GM21447 (cell line): ENCODE measurements at regions not wholly inside any gene's neighbourhood (a gene's known extent, or its start where the extent isn't known, plus 50 kb on each side); places are given as distances from the start of the nearest gene placed in this dataset.
"Not testable (repeated sequence)": the region's sequence is repeated elsewhere in the genome, so short reads cannot be mapped to it uniquely, and the experiment has no call there.

Experiments
- ATAC-seq: cut with Tn5 transposase; IDR thresholded peaks from one replicate; pipeline ENCODE4 v1.9.1; 2021; ENCODE audit not compliant: unreplicated experiment

GRCh38 chr18:78482378-78482777 is 497.2 kb upstream of the SALL3 start:
- ATAC-seq = no peak

- ATAC-seq = no peak
Observed at GRCh38 chr18:78487649-78488048, 492.0 kb upstream of the SALL3 start.

DNA sequence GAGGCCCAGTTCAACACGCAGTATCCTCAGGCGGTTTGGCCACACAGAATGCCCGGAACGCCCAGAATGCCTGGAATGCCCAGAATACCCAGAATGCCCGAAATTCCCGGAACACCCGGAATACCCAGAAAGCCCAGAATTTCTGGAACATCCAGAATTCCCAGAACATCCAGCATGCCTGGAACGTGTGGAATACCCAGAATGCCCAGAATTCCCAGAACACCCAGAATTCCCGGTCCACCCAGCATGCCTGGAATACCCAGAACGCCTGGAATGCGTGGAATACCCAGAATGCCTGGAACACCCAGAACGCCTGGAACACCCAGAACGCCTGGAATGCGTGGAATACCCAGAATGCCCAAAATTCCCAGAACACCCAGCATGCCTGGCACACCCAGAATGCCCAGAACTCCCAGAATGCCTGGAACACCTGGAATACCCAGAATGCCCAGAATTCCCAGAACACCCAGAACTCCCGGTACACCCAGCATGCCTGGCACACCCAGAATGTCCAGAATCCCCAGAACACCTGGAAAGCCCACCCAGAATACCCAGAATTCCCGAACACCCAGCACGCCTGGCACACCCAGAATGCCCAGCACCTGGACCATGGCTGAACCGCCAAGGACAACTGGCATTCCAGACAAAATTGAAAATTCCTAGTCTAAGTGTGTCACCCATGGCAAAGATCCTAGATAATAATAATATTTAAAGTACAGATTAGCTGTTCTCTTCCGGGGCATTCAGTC is 487.4 kb upstream of the SALL3 start:
- no peak for ATAC-seq

GRCh38 chr18:78492813-78493371 is 486.7 kb upstream of the SALL3 start:
- ATAC-seq = no peak

- not testable (repeated sequence) for ATAC-seq
Observed at GRCh38 chr18:78493490-78493889, 486.1 kb upstream of the SALL3 start.

GRCh38 chr18:78494204-78495085 is 485.2 kb upstream of the SALL3 start:
- no peak for ATAC-seq

DNA sequence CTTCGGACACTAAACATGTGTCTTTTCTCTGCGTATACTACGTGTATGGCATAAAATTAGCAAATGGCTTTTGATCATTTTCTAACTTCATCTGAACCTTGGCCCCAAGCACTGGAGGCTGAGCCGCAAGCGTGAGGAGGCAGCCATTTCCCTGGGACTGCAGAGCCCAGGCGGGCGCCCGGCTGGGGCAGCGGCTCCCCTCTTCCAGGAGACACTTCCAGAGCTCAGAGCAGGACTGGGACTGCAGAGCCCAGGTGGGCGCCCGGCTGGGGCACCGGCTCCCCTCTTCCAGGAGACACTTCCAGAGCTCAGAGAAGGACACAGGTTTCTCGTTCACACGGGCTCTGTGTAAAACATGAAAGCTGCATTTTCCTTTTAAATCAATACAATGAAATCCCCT is 484.1 kb upstream of the SALL3 start:
- no peak for ATAC-seq

- no peak for ATAC-seq
Observed at GRCh38 chr18:78496079-78496478, 483.5 kb upstream of the SALL3 start.

- no peak for ATAC-seq
Observed at GRCh38 chr18:78497641-78498040, 482.0 kb upstream of the SALL3 start.

DNA sequence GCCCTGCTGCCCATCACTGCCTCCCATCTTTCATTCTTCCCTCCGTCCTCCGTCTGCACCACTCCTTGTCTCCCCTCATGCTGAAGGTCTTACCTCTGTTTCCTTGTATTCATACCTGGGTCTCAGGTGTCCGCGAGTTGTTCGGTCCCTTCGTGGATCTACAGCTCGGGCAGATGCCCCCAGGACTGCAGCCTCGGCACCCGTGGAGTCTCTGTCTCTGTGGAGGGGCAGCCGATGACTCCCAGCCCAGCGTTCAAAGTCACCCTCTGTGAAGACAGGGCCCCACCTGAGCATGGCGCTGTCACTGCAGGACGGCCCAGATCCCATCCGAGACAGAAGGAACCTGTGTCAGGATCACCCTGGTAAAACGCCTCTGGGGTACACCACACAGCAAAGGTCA is 480.0 kb upstream of the SALL3 start:
- ATAC-seq = no peak

DNA sequence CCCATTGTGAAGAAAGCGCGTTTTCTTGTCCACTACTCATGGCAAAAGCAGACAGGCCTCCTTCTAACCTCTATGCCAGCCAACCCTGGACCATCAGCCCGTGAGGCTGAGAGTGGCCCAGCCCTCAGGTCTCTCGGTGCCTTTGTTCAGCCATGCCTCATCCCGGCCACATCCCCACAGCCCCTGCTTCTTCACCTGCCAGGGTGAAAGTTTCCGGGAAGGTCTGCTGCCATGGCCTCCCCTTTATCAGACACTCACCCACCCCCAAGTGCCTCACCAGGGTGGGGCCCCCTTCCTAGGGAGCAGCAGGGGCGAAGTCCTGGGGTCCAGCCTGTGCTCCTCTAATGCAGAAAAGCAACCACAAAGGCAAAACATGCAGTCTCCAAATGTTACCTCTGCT is 478.4 kb upstream of the SALL3 start:
- ATAC-seq = no peak

DNA sequence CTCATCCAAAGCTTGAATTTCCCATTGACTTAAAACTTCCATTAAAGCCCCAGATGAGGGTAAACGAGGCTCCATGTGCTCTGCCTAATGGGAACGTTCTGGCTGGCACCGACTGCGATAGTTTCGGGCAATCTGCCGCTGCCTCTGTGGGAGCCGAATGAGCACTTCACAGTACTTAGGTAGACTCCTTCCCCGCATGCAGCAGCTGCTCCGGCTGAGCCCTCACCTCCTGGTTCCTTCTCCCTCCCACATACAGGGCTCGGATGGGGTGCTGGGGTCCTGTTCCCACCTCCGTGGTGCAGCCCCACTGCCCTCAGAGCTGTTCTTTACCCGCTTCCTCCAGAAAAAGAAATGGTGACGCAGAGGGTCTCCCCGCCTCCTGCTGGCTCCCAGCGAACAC is 476.5 kb upstream of the SALL3 start:
- no peak for ATAC-seq

DNA sequence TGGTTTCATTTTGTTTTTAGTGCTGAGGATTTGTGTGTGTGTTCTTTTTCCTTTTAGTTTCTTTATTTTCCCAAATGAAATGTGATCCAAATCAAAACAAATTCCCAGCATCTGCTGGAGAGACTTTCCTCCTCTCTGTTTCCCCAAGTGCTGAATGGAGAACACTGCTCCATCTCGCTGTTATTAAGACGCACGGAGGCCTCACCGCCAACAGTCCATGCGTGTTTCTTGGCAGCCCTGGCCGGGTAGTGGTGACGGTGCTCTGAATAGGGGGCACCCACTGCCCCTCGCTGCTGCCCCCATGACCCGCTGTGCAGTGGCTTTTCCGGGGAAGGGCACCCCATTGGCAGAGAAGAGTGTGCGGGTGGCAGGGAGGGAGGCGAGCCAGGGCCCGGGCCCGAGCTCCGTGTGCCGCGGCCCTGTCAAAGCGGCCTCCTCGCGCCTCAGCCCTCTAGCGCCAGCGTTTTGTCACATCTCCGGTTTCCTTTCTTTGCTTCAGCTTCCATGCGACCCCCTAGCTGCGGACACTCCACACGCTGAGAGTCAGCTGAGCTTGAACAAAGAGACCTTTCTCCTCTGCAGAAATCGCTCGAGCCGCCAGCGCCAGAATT is 473.7 kb upstream of the SALL3 start:
- no peak for ATAC-seq

DNA sequence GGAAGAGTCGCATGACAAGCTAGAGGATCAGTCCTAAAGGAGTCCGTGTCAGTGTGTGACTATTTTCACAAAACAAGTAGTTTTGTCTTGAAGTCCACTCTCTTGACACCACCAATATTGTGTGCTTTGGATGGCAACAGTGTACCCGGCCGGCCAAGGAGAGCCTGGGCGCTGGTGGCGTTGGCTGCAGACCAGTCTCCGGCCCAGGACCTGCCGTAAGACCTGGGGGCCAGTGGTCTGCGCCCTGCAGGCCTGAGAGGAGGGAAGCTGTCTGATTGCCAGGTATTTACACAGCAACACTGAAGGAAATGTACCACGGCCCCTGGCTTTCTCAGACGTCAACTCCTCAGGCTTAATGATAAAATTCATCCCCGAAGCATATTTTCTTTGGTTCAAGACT is 472.4 kb upstream of the SALL3 start:
- ATAC-seq = no peak

DNA sequence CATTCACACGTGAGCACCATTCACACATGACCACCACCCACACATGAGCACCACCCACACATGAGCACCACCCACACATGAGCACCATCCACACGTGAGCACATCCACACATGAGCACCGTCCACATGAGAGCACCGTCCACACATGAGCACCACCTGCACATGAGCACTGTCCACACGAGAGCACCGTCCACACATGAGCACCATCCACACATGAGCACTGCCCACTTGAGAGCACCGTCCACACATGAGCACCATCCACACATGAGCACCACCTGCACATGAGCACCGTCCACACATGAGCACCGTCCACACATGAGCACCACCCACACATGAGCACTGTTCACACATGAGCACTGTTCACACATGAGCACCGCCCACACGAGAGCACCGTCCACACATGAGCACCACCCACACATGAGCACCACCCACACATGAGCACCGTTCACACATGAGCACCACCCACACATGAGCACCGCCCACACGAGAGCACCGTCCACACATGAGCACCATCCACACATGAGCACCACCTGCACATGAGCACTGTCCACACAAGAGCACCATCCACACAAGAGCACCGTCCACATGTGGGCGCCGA is 471.3 kb upstream of the SALL3 start:
- ATAC-seq = not testable (repeated sequence)

DNA sequence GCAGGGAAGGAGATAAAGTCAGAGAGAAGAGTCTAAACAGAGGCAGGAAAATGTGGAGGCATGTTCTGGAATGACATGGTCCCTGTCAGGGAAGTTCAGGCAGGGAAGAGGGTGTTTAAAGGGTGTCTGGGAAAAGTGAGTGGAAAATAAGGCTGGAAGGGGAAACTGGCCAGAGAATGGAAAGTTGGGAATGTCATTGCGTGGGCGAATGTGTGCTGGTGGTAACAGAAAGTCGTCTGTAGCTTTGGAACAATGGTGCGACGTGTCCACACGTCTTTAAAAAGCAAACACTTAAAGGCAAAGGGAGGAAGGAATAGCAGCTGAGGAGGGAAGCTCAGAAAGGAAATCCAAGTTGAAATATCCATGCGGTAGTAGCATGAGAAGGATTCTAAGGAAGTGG is 469.5 kb upstream of the SALL3 start:
- ATAC-seq = no peak

DNA sequence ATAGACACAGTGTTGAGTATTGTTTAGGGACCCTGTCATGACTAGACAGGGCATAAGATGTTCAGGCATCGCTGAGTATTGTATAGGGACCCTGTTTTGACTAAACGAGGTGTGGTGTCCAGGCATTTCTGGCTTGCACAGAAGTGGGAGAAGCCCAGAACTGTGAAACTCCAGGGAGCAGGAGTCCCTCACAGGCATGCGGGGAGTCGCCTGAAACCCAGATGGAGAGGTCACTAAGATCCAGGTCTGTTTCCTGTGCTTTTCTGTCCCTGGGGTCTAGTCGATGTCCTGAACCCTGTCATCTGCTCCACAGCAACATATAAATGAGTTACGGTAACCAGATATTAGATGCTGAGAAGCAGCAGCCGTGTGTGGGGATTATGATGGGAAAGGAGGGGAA is 469.0 kb upstream of the SALL3 start:
- no peak for ATAC-seq

GRCh38 chr18:78511666-78512601 is 467.7 kb upstream of the SALL3 start:
- ATAC-seq = no peak

DNA sequence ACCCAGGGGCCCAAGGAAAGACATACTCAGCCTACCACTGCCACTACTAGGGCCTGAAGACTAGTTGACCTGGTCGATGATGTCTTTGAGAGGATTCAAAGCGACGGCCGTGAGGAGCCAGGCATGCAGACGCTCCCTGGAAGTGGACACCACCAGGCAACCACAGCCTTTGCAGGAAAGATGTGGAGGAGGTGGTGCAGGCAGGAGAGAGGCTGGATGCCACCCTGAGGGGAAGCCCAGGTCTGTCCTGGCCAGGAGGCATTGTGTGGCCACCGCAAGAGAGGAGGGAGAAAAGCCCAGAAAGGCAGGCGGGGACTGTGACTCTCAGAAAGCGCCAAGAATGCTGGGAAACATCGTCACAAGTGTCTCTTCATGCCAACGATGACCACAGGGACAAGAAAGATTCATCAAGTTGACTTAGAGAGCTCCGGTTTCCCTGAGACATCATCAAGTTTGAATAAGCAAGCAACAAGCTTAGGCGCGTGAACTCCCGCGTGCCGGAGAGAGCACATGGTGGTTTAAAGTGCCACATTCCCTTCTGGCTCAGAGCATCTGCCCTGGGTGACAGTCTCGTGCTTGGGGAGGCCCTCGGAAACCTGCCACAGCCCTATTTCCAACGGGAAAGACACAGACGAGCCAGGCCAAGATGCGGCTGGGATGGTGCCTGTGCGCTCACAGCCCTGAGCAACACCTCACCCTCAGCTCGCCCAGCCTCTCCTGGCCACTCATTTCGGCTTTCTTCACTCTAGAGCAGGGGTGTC is 464.5 kb upstream of the SALL3 start:
- ATAC-seq = no peak
